BJ (cell line): ENCODE measurements at regions not wholly inside any gene's neighbourhood (a gene's known extent, or its start where the extent isn't known, plus 50 kb on each side); places are given as distances from the start of the nearest gene placed in this dataset.

Experiments used
- CTCF ChIA-PET: fragments of 350-600 bp; formaldehyde crosslinking; extraction: SDS; loops from one replicate; lab custom pipeline; 2021; ENCODE audit warnings: antibody characterized with exemption, inconsistent platforms; lab: Yijun Ruan, JAX
- POLR2A ChIA-PET: fragments of 300-600 bp; sonication (Branson Sonifier 250); formaldehyde crosslinking; extraction: SDS; loops from one replicate; lab custom pipeline; 2021; ENCODE audit warnings: antibody characterized with exemption; lab: Charles Lee
- DNase-seq: peaks from one replicate; pipeline ENCODE4 v3.0.0-alpha.2; 2011; ENCODE audit warnings: low read depth
- H3K27me3 ChIP-seq: 2 replicates; pipeline ENCODE4 v1.6.0; 2011; ENCODE audit warnings: low read length; ENCODE audit not compliant: control insufficient read depth, insufficient read depth
- H3K36me3 ChIP-seq: 2 replicates; pipeline ENCODE4 v1.5.1; 2011; ENCODE audit warnings: low read length; ENCODE audit not compliant: control insufficient read depth, insufficient read depth
- H3K4me3 ChIP-seq: 2 replicates; pipeline ENCODE4 v1.5.1; 2011; ENCODE audit warnings: low read depth, mild to moderate bottlenecking, control low read depth, low read length
- TF ChIP-seq, protein P1 (sequence below): IDR thresholded peaks from 2 replicates; pipeline ENCODE4 v1.5.1; 2011; ENCODE audit warnings: low read depth, mild to moderate bottlenecking, control low read depth, inconsistent platforms, low read length, moderate library complexity; ENCODE audit not compliant: insufficient read depth

DNA sequence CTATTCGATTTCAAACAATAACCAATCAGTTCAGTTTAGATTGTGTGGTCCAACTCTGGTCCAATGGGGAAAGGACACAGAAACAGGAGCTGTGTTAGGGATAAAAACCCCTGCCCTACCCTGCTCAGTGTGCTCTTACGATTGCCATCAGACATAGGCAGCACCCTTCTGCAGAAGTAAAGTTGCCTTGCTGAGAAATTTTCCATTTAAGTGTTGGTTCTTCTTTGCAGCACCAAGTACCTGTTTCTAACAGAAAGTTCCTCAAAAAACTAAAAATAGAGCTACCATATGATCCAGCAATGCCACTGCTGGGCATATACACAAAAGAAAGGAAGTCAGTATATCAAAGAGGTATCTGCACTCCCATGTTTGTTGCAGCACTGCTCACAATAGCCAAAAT is 206.2 kb upstream of the CNTN4 start:
- H3K36me3 ChIP-seq, result no peaks in the 10 kb centered on the region
- ChIA-PET CTCF (no interaction called here), POLR2A (no interaction called here)
- no peak for DNase-seq
- TF ChIP-seq, protein P1, sequence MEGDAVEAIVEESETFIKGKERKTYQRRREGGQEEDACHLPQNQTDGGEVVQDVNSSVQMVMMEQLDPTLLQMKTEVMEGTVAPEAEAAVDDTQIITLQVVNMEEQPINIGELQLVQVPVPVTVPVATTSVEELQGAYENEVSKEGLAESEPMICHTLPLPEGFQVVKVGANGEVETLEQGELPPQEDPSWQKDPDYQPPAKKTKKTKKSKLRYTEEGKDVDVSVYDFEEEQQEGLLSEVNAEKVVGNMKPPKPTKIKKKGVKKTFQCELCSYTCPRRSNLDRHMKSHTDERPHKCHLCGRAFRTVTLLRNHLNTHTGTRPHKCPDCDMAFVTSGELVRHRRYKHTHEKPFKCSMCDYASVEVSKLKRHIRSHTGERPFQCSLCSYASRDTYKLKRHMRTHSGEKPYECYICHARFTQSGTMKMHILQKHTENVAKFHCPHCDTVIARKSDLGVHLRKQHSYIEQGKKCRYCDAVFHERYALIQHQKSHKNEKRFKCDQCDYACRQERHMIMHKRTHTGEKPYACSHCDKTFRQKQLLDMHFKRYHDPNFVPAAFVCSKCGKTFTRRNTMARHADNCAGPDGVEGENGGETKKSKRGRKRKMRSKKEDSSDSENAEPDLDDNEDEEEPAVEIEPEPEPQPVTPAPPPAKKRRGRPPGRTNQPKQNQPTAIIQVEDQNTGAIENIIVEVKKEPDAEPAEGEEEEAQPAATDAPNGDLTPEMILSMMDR, result no peak
- H3K27me3 ChIP-seq, result no peaks in the 10 kb centered on the region
- H3K4me3 ChIP-seq, result no peak overlapping the region

DNA sequence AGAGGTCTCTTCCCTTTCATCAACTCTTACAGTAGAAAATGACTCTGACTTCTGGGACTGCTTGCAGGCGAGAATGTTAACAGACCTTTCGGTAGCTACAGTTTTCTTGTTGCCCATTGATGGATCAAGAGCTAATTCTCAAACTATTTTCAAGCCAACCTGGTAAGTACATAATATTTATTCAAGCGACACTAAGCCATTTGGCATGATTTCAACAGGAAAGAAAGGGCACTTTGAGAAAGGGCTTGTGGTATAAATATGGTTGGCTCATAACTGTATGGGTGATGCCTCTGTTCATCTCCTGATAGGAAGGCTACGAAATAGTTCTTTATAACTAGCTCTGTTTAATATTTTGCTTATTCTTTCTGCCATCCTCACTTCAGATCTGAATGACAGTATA is 196.2 kb upstream of the CNTN4 start:
- CTCF ChIA-PET, result no interaction called here
- no peak overlapping the region for H3K4me3 ChIP-seq
- POLR2A ChIA-PET, result no interaction called here
- H3K36me3 ChIP-seq, result no peaks in the 10 kb centered on the region
- DNase-seq, result no peak
- TF ChIP-seq, protein P1, result no peak
- H3K27me3 ChIP-seq, result no peaks in the 10 kb centered on the region

DNA sequence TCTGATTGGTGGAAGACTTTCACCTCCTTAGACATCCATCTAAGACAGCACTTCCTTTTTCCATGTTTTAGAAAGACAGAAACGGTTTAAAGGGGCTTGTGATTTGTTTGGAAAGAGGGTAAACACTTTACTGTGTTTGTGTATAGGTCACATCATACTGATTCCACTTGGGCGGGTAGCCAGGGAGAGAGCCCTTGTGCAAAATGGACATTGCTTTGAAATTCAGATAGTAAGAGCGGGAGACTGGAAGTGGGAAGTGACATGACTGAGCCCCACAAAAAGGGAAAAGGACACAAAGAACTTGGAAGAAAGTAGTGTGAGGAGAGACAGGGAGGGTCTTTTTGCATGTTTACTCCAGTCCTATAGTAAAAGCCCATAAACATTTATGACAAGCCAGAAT is 195.6 kb upstream of the CNTN4 start:
- TF ChIP-seq, protein P1, result no peak
- ChIA-PET CTCF (no interaction called here), POLR2A (no interaction called here)
- DNase-seq, result no peak
- Histone ChIP-seq H3K27me3 (no peaks in the 10 kb centered on the region), H3K36me3 (no peaks in the 10 kb centered on the region), H3K4me3 (no peak overlapping the region)

- ChIA-PET POLR2A (no interaction called here), CTCF (no interaction called here)
- Histone ChIP-seq H3K4me3 (no peak overlapping the region), H3K27me3 (no peaks in the 10 kb centered on the region), H3K36me3 (no peaks in the 10 kb centered on the region)
- DNase-seq, result no peak
- TF ChIP-seq, protein P1, result no peak
Observed at GRCh38 chr3:1907911-1908310, 190.8 kb upstream of the CNTN4 start.

- TF ChIP-seq, protein P1, result no peak
- H3K27me3 ChIP-seq, result no peaks in the 10 kb centered on the region
- no peak overlapping the region for H3K4me3 ChIP-seq
- ChIA-PET CTCF (no interaction called here), POLR2A (no interaction called here)
- no peak for DNase-seq
- no peaks in the 10 kb centered on the region for H3K36me3 ChIP-seq
Observed at GRCh38 chr3:1908651-1909445, 189.8 kb upstream of the CNTN4 start.
